Inflammatory macrophage treated with lipopolysaccharide for 4 hours (primary cell): ENCODE measurements at regions not wholly inside any gene's neighbourhood (a gene's known extent, or its start where the extent isn't known, plus 50 kb on each side); places are given as distances from the start of the nearest gene placed in this dataset.

Experiments
- DNase-seq: peaks from one replicate; pipeline ENCODE4 v3.0.0-alpha.2; 2020

DNA sequence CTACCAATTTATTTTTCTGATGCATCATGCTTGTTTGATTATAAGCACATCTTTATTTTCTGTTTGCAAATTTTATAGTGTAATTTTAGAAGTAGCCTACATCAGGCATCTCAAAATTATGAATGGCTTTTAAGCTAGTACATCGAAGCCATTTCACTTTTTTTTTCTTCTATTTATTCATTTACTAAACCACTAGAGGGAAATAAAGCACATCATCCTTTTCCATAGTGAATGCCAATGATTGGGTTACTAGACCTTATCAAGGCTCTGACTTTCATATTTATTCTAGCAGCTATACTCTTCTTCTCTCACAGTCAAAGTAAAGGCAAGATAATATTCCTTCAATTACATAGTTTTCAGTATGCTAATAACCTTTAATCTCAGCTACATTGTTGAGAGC lies 736.4 kb upstream of the LRFN5 start:
- no peak for DNase-seq

DNA sequence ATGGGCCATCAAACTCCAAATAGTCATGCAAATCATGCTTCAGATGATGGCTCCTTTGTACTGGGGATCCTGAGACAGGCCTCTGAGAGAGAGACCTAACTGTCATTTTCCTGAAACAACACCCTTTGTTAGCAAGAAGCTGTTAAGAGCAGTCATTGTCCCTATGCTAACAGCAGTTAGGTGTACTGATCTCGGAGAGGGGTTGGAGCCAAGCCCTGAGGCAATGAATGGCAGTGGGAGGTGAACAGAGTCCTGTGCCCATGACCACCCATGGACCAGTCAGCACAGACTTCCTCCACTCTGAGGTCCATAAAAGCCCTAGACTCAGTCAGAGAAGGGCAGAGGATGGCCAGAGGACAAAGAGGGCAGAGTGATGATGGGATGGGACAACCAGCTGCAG lies 747.6 kb upstream of the LRFN5 start:
- DNase-seq = no peak

DNA sequence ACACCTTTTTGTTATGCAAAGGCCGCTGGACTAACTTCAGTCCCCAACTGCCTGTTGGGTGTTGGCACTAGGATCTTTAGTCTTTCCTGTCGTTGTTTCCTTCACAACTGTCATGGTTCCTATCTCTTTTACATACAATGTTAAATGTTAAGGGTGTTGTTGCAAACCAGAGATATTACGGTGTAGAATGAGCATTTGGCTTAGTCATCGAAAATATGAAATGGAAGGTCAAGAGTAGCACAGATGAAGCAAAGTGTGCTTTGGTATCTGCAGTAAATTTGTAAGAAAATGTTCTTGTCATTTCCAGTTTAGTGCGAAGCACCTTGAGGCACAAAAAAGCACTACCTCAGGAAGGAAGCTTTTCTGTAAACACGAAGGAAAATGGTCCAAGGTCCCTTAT lies 751.3 kb upstream of the LRFN5 start:
- no peak for DNase-seq

DNA sequence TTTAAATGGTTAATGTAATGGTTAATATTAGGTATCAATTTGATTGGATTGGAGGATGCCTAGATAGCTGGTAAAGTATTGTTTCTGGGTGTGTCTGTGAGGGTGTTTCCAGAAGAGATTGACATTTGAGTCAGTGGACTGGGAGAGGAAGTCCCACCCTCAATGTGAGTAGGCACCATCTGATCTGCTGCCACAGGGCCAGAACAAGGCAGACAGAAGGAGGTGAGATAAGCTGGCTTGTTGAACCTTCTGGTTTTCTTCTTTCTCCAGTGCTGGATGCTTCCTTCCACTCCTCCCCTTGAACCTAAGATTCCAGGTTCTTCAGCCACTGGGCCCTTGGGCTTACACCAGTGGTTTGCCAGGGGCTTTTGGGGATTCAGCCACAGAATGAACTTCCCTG lies 756.5 kb upstream of the LRFN5 start:
- DNase-seq = no peak

DNA sequence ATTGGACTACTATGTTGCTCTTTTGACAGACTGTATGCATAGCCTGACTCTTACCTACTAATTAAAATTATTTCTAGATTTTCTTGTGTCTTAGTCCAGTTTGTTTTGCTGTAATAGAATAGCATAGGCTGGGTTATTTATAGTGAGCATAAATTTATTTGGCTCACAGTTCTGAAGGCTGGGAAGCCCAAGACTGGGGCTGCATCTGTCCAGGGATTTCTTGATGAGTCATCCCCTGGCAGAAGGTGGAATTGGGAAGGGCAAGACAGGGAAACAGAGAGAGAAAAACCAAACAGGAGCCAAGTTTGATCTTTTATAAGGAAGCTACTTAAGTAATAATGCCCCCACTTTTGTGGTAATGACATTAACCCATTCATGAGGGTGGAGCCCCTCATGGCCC lies 759.2 kb upstream of the LRFN5 start:
- no peak for DNase-seq

DNA sequence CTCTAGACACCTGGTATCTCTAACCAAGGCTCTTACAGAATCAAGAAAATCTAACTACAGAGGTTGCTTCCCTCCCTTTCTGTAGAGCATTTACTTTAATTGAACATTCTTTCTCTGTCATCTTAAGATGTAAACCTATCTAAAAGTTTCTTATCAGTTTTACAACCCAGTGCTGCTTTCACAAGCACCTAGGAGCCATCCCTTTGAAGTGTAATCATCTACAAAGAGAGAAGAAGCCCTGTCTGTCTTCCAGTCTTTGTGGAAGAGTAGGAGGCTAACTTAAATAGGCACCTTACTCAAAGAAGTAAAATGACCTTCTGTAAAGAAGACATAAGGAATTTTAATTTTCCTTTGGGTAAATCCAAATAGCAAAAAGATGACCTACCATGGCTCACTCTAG lies 763.9 kb upstream of the LRFN5 start:
- no peak for DNase-seq

DNA sequence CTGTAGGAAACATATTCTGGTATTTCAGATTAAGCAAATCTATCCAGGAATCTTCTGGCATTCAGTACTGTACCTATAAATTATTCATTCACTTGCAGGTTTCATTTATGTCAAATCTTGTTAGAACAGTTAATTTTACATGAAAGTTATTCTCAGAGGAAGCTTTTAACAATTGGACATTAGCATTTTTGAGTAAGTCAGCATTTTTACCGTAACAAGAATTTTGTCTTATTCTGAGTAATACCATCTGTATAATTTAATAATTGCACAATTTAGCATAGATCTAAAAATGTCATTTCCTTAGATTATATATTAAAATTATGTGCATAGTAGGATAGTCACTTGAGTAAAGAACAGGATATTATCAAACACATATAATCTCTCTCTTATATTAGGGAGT lies 764.8 kb upstream of the LRFN5 start:
- DNase-seq = no peak

DNA sequence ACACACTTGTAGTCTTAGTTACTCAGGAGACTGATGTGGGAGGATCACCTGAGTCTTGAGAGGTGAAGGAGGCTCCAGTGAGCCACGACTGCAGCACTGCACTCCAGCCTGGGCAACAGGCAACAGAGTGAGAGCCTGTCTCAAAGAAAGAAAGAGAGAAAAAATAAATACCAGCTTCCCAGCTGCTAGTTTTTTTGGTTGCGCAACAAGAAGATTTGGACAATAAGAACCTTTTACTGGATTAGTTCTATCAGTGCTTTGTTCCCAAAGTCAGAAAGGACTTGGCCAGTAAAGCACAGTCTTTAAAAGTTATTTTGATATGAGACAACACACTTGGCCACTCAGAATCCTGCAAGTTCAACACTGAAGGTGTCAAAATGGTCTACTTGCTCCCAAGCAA lies 768.1 kb upstream of the LRFN5 start:
- no peak for DNase-seq

DNA sequence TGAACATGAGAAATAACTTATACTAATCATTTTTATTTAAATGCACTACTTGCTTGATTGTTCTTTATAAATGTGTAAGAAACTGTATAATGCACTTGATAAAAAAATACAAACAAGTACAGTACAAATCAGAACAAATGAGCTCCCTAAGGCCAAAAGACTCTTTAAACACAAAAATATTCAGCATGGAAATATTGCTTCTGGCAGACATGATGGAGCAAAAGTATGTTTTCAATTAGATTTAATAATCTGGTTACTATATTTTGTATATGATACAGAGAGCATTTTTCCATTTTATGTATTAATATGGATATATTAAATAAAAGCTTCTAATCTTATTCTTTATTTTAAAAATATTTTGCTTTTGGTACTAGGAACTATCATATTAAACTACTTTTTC lies 800.2 kb upstream of the LRFN5 start:
- no peak for DNase-seq

DNA sequence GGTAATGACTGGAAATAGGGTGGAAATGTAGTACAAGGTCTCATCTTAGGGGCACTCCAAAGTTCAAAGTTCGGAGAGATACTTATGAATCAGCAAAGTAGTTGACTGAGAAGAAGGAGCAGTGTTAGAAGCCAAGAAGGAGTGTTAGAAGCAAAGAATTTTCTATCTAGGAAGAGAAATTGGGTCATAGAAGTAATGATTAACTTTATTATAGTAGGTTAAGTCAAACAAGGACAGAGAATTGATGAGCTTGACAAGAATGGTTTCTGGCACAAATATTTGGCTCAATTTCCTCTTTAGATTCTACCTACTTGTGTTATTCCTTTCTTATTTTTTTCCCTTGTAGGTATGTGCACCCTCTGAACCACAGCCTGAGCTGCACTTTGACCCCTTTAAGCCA lies 810.5 kb upstream of the LRFN5 start:
- no peak for DNase-seq

DNA sequence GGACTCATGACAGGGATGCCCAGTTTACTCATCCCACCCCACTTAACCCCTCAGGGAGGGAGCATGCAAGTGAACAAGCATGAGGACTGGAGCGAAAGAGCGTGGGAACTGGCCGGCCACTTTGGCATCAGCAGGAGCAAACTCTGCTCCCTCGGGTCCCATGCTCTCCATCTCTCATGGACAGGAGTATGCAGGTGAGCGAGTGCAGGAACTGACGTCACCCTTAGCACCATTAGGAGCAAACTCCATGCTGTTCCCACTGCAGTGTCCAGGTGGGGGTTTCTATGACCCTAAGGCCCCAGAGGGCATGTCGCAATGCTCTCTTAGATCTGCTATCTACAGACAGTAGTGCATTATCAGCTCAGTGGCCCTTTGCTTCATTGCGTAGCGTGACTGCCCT lies 821.8 kb upstream of the LRFN5 start:
- DNase-seq = no peak

DNA sequence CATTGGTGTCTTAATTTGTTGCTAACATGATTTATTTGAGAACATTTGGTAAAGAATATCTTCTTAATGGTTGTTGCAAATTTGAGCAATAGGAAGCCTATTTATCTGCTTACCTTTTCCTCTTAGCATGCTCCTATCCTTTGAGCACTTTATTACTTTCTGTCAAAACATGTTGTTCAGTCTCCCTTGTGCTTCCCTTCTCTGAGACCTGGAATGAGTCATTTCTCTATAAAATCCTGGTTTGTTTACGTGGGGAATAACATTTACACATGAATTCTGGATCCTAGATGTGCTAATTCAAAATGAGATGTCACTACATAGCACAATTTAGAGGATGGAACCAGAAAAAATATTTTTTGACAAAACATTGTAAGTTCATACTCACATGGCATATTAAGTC lies 844.0 kb upstream of the LRFN5 start:
- DNase-seq = no peak

DNA sequence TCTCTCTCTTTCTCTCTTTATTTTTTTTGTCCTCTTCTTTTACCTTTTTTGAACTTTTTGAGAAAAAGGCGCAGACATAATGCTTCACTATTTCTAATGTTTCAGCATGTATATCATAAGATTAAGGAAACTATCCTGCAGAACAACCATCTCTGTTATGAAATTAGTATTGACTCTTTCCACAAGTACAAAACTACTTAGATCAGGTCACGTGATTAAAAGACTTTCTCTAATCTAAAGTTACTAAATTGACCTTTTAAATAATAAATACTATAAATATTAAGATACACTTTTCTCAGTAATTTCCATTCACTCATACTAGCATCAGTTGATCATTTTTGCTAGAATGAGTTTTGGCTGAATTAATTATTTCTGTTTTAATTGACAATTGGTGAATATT lies 844.5 kb upstream of the LRFN5 start:
- DNase-seq = no peak

DNA sequence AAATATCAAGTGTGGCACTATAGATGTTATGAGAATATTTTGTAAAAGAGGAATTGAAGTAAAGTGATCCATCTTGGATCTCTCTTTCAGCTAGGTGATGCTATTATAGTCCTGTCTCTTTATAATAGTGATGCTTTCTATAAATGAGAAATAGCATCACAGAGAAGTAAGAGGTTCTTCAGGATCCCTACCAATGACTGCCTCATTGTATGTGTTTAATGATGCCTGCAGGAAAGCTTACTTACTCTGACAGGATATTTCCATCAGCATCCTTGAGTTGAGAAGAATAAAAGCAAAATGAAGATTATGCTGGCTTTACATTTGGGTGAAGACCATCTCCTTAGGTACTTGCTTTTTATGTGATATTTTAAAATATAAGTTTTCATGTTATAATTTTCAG lies 846.0 kb upstream of the LRFN5 start:
- DNase-seq = no peak

DNA sequence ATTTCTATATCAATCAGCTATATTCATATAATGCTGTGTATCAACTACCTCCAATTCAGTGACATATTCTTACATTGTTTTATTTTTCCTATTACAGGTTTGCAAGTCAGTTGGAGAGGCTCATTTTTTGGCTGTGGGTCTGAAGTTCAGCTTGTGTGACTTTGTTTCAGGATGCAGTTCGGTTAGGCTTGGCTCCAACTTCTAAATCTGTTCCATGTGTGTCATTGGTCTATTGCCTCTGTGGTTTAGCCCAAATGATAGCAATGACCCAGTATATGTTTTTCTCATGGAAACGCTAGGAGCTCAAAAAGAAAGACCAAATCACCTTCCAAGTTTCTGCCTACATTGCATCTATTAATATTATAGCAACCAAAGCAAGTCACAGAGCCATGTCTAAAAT lies 848.6 kb upstream of the LRFN5 start:
- DNase-seq = no peak

DNA sequence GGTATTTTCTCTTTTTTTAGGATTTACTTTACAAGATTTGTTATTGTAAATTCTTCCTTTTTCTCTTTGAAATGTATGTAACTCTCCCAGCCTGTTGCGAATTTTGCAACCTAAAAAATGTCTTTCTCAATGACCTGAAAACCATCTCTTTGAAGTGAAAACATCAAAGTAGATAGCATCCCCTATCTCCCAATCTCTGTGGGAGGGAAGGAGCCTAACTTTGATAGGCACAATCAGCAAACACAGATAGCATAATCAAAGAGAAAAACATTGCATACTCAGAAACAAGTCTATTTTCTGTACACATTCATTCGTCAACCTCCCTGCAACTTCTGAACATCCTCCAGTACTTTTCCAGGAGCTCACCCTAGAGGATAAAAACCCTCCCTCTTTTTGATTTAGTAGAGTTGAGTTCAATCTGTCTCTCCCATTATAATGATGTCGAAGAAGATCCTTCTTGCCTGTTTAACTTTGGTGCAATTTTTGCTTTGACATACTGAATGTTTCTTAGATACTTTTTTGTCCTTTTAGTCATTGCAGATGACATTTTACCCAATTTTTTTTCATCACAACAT lies 849.2 kb upstream of the LRFN5 start:
- no peak for DNase-seq

DNA sequence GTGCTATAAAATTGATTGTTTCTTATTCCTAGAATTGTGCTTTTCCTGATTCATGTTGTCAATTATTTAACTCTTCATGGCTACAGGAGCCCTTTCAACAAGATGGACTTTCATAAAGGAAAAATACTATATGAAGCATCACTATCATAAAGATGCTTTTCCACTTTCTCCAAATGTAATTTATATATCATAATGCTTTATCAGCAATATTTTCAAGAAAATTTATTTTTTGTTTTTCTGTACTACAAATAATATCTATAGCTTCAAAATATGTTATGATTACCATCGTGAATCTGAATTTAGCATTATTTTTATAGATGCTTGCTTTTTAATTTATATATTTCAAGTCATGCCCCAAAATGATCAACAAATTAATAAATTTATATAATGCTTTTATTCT lies 873.5 kb upstream of the LRFN5 start:
- no peak for DNase-seq

DNA sequence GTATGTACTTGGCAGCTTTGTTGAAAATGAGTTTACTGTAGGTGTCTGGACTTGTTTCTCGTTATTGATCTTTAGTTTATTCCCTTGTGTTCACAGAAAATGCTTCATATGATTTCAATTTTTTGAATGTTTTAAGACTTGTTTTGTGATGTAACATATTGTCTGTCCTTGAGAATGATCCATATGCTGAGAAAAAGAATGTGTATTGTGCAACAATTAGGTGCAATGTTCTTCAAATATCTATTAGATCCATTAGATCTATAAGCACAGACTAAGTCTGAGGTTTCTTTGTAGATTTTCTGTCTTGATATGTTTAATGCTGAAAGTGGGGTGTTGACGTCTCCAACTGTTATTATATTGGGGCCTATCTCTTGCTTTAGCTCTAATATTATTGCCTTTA lies 879.6 kb upstream of the LRFN5 start:
- DNase-seq = no peak

DNA sequence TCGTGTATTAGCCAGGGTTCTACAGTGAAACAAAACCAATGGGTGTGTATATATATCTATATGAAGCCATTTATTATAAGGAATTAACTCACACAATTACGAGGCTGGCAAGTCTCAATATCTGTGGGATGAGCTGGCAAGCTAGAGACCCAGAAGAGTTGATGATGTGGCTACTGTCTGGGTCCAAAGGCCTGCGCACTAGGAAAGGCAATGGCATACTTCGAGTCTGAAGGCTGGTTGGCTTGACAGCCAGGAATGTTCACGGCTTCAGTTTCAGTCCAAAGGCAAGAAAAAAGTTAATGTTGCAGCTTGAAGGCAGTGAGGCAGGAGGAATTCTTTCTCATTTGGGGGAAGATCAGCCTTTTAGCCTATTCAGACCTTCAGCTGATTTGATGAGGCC lies 893.3 kb upstream of the LRFN5 start:
- DNase-seq = no peak

DNA sequence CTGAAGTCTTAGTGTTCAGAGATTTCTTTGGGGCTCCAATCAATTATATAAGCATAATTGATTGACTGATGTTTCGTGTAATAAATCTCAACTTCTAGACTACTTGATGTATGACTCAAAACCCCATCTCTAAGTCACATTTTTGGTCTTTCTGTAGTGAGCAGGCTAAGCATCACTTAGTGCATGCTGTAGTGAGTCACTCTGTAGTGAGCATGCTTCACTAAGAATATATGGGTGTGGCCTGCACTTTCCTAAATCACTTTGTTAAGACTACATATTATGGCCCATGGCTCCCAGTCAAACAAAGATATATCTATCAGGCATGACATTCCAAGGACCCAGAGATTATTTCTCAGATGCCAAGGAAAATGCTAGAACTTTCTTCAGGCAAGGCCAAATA lies 909.4 kb upstream of the LRFN5 start:
- DNase-seq = no peak

DNA sequence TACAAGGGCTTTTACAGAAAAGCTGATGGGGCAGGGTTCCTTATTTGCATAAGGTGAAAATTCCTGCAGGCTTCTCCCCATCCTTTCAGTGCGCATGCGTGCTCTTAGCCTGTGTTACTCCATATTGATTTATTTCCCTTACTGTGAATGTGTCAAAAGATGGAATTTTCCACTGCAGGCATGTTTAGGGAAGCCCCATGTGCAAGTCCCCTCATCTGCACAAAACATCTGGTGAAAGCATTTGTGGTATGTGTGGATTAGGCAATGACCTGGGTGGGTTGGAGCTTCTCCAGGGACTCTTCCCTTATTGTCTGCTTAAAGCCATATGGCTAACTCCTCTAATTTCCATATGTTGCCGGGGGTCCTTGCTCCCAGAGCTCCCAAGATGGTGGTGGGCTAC lies 912.7 kb upstream of the LRFN5 start:
- DNase-seq = no peak

DNA sequence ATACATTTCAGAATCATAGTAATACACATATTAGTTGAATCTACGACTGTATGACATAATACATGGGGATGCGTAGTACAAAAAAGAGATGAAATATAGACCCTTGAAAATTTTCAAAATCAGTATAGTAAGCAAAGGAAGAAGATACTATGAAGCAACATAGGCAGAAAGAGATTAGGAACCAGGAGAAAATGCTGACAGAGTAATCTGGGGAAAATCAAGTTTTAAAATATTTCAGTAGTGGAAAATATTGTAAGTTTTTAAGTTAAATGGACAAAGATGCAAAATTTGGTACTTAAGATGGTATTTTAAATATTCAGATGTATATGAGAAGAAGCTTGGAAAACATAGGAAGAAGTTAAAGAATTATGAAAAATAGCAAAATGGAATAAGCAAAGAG lies 915.6 kb upstream of the LRFN5 start:
- DNase-seq = no peak

DNA sequence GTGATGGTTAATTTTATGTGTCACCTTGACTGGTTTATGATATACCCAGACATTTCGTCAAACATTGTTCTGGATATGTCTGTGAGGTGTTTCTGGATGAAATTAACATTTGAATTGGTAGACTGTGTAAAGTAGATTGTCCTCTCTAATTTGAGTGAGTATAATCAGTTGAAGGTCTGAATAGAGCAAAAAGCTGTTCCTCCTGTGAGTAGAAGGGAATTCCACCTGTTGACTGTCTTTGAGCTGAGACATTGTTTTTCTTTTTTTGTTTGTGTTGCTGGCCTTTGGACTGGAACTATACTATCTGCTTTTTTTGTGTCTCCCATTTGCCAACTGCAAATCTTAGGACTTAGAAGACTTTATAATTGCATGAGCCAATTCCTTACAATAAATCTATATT lies 920.9 kb upstream of the LRFN5 start:
- DNase-seq = no peak

DNA sequence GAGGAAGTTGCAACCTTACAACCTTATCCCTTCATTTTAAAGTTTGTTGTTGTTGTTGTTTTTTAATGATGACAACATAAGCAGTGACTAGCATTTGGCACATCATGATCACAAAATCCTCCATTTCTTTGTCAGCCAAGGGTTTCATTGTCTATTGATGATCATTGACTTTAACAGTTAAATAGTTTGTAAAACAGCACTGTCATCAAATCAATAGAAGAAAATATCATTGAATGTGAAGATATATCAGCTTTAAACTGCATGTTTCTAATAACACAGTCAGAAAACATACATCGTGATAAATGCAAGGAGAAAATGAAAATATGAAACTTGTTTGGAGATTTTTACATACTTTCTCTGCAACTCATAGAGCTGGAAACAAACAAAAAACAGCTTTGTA lies 922.3 kb upstream of the LRFN5 start:
- no peak for DNase-seq

DNA sequence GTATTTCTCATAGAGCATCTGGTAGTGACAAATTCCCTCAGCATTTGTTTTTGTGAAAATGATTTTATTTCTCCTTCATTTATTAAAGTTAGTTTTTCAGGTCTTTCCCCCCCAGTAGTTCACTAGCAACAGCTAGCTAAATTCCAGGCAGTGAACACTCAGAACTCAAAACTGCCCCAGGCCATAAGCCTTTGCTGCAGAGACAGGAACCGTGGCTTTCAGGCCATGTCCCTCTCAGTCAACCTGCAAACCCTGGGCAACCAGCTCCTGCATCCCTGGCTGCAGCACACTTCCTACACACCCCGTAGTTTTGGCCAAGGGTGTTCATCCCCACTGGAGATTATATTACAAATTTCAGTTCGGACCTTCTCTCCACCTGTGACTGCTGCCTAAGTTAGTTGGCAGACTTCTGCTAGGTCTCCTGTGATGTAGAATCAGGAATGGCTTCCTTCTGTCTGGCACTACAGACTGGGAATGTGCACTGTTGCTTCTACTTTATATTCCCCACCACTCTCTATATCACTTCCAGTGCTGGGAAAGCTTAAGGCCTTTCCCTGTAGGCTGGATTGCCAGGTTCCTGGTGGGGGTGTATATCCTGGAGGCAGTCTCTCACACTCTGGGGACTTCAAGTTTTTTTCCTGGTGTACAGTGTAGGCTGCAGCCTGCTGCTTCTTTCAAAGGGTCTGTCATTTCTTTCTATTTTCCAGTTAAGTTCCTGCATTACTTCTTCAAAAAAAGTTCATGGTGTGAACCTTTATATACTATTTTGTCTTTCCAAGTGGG lies 924.4 kb upstream of the LRFN5 start:
- no peak for DNase-seq
